Activated B cell treated with CpG ODN at 0.5 μM for 24 hours (primary cell): ENCODE measurements at regions not wholly inside any gene's neighbourhood (a gene's known extent, or its start where the extent isn't known, plus 50 kb on each side); places are given as distances from the start of the nearest gene placed in this dataset.

Experiments used
- ATAC-seq: fragments of 200-7000 bp; cut with Tn5 transposase; one replicate; pipeline ENCODE4 v1.10.0; 2021; ENCODE audit warnings: low read depth, mild to moderate bottlenecking, moderate library complexity
- CTCF ChIA-PET: fragments of 350-600 bp; sonication (Branson Sonifier 250); formaldehyde crosslinking; loops from one replicate; lab custom pipeline; 2021; ENCODE audit warnings: antibody characterized with exemption; lab: Charles Lee
- POLR2A ChIA-PET: fragments of 350-600 bp; sonication (Branson Sonifier 250); formaldehyde crosslinking; loops from one replicate; lab custom pipeline; 2021; ENCODE audit warnings: antibody characterized with exemption; lab: Charles Lee
- DNase-seq: peaks from one replicate; pipeline ENCODE4 v3.0.0; 2022
- H3K27ac Mint-ChIP-seq: one replicate; pipeline ENCODE4 v1.8.0; 2020; ENCODE audit warnings: mixed read lengths
- H3K27me3 Mint-ChIP-seq: one replicate; pipeline ENCODE4 v1.8.0; 2021; ENCODE audit warnings: mixed read lengths
- H3K36me3 Mint-ChIP-seq: one replicate; pipeline ENCODE4 v1.8.0; 2021; ENCODE audit warnings: low read depth, mixed read lengths
- H3K4me1 Mint-ChIP-seq: one replicate; pipeline ENCODE4 v1.8.0; 2021; ENCODE audit warnings: mixed read lengths
- H3K4me3 Mint-ChIP-seq: one replicate; pipeline ENCODE4 v1.8.0; 2020; ENCODE audit warnings: mild to moderate bottlenecking, mixed read lengths
- H3K9me3 Mint-ChIP-seq: one replicate; pipeline ENCODE4 v1.8.0; 2020; ENCODE audit warnings: mixed read lengths
- CTCF ChIP-seq: fragments of 200-600 bp; IDR thresholded peaks from one replicate; pipeline ENCODE4 v1.8.0; 2022; ENCODE audit warnings: antibody characterized with exemption, mild to moderate bottlenecking
- intact Hi-C: fragments of 100-400 bp; cut with micrococcal nuclease; formaldehyde crosslinking; loops from one replicate; pipeline ENCODE4 v1.15.1; 2024

GRCh38 chr2:199160081-199160480, 297.7 kb downstream of the SATB2 start:
- Mint-ChIP-seq H3K9me3 (peaks cover 12% of the 10 kb centered on the region), H3K4me1 (no peaks in the 10 kb centered on the region), H3K4me3 (no peak overlapping the region), H3K27ac (no peak overlapping the region), H3K27me3 (no peaks in the 10 kb centered on the region), H3K36me3 (no peaks in the 10 kb centered on the region)
- ChIA-PET CTCF (no interaction called here), POLR2A (no interaction called here)
- ATAC-seq (no peak), DNase-seq (no peak)
- TF ChIP-seq CTCF, result no peak
- intact Hi-C loops, result no loop called here

DNA sequence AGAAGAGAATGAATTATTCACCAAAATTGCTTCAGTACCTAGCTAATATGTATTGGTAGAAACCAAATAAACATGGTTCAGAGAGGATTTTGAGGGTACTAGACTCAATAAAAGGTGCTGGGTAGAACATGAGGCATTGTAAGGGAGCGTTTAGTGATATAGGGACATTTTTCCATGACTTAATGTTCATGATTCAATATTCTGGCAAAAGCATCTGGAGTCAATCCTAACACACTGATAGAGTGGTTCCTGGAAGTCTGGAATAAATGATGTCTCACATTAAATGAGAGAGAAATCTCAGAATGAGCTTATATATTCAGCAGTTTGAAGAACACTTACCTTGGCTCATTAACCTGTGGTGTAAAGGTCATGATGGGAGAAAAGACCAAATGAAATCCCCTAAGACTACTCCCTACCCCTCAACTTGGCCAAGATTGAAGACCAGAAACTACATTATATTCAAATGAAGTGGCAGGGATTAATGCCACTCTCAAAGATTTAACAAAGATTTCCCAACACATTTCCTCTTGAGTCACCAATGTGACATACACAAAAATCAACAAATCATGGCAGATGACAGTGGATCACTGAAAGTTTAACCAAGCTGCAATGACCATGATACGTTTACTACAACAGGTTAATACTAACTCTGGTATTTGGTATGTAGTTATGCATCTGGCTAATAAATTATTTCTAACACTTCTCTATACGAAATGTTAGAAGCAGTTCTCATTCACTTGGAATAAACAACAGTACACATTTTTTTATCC, 309.5 kb downstream of the SATB2 start:
- Mint-ChIP-seq H3K9me3 (no peaks in the 10 kb centered on the region), H3K27ac (no peak overlapping the region), H3K27me3 (no peaks in the 10 kb centered on the region), H3K4me3 (no peak overlapping the region), H3K4me1 (no peaks in the 10 kb centered on the region), H3K36me3 (no peaks in the 10 kb centered on the region)
- CTCF ChIA-PET, result no interaction called here
- ATAC-seq (no peak), DNase-seq (no peak)
- no peak for TF ChIP-seq CTCF
- intact Hi-C loops, result no loop called here
- POLR2A ChIA-PET, result no interaction called here

DNA sequence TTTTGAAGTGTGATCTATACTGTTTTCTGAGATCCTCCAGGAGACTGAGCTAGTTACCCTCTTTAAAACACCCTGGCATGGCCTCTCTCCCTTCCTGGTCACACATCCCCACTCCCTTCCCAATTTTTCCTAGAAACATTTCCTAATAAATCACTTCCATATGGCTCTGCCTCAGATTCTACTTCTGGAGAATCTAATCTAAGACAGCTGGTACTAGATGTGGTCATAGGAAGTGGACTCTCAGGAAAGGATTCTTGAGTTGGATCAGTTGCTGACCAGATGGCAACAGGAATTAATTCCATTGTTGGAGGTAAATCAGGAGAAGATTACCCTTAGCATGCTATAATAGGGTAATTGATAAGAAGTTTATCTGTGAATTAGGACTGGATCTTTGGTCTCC, 310.5 kb downstream of the SATB2 start:
- intact Hi-C loops, result no loop called here
- Mint-ChIP-seq H3K27ac (no peak overlapping the region), H3K4me3 (no peak overlapping the region), H3K9me3 (peaks cover 1% of the 10 kb centered on the region), H3K27me3 (no peaks in the 10 kb centered on the region), H3K36me3 (no peaks in the 10 kb centered on the region), H3K4me1 (no peaks in the 10 kb centered on the region)
- ChIA-PET POLR2A (no interaction called here), CTCF (no interaction called here)
- DNase-seq (no peak), ATAC-seq (no peak)
- no peak for TF ChIP-seq CTCF

DNA sequence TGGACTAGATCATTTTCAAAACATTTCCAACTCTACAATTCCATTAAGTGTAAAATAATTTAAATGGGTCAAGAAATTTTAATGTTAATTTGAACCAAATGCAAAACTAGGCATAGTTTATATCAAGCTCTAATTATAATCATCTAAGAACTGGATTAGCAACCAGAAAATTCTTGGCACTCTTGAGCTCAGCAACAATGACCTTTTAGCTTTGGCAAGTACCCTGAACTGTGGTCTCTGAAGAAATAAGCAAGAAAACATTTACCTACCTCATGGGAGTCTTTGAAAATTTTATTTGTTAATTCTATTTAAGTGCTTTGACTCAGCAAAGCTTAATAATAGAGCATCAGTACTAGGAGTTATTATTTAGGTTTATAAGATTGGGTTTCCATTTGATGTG, 313.2 kb downstream of the SATB2 start:
- Mint-ChIP-seq H3K4me1 (no peaks in the 10 kb centered on the region), H3K9me3 (peaks cover 5% of the 10 kb centered on the region), H3K27me3 (no peaks in the 10 kb centered on the region), H3K4me3 (no peak overlapping the region), H3K36me3 (no peaks in the 10 kb centered on the region), H3K27ac (no peak overlapping the region)
- POLR2A ChIA-PET, result no interaction called here
- TF ChIP-seq CTCF, result no peak
- CTCF ChIA-PET, result no interaction called here
- intact Hi-C loops, result no loop called here
- DNase-seq (no peak), ATAC-seq (no peak)

GRCh38 chr2:199144036-199144435, 313.7 kb downstream of the SATB2 start:
- Mint-ChIP-seq H3K9me3 (peaks cover 5% of the 10 kb centered on the region), H3K27ac (no peak overlapping the region), H3K4me1 (no peaks in the 10 kb centered on the region), H3K4me3 (no peak overlapping the region), H3K27me3 (no peaks in the 10 kb centered on the region), H3K36me3 (no peaks in the 10 kb centered on the region)
- ATAC-seq (no peak), DNase-seq (no peak)
- CTCF ChIA-PET, result no interaction called here
- POLR2A ChIA-PET, result no interaction called here
- TF ChIP-seq CTCF, result no peak
- intact Hi-C loops, result no loop called here
